Esophagus squamous epithelium (tissue), 5 donors: ENCODE measurements at regions not wholly inside any gene's neighbourhood (a gene's known extent, or its start where the extent isn't known, plus 50 kb on each side); places are given as distances from the start of the nearest gene placed in this dataset.

ENCODE experiments used
- DNase-seq: peaks from one replicate; lab custom pipeline; 2025; lab: John Stamatoyannopoulos, UW
- H3K27ac ChIP-seq, 4 donors: fragments of 200-600 bp; sonication (generic); one replicate each; pipeline ENCODE4 v1.5.1; 2016 to 2019; ENCODE audit warnings: mild to moderate bottlenecking in 1 of 4
- H3K27me3 ChIP-seq, 4 donors: fragments of 200-600 bp; sonication (generic); 1 replicate in 3 of 4; 2 replicates in 1 of 4; pipeline versions ENCODE4 v1.5.1 to v1.6.0; 2017 to 2021; ENCODE audit warnings: antibody characterized with exemption in 1 of 4
- H3K36me3 ChIP-seq, 3 donors: fragments of 200-600 bp; sonication (generic); one replicate each; pipeline ENCODE4 v1.5.1; 2016 to 2019
- H3K4me1 ChIP-seq, 3 donors: fragments of 200-600 bp; sonication (generic); one replicate each; pipeline ENCODE4 v1.5.1; 2017 to 2019
- H3K4me3 ChIP-seq, 4 donors: fragments of 200-600 bp; sonication (generic); 1 replicate in 3 of 4; 2 replicates in 1 of 4; pipeline ENCODE4 v1.5.1; 2016 to 2019; ENCODE audit warnings: mild to moderate bottlenecking in 2 of 4, moderate library complexity in 1 of 4
- H3K9me3 ChIP-seq, 3 donors: fragments of 200-600 bp; sonication (generic); one replicate each; pipeline ENCODE4 v1.5.1; 2016 to 2019
- POLR2A ChIP-seq, 4 donors: fragments of 450-650 bp; IDR thresholded peaks; one replicate each; pipeline ENCODE4 v1.6.1; 2017; ENCODE audit warnings: antibody characterized with exemption in 4 of 4, mild to moderate bottlenecking in 4 of 4, moderate library complexity in 3 of 4
- WGBS, 2 donors: methylation state at CpG; one replicate each; pipeline ENCODE4 v1.1.5; 2018; 5-methylcytosine and 5-hydroxymethylcytosine counted together
- intact Hi-C: fragments of 100-400 bp; cut with DNase I; formaldehyde crosslinking; loops from one replicate; pipeline ENCODE4 v1.15.0; 2022
- TF ChIP-seq, protein P1 (sequence below), 6 experiments: fragments of 450-650 bp in 4 of 6; fragments of 200-600 bp in 2 of 6; sonication (generic) in 2 of 6; IDR thresholded peaks; one replicate each; pipeline ENCODE4 v1.5.1; 2016 to 2019; ENCODE audit warnings: antibody characterized with exemption in 6 of 6, mild to moderate bottlenecking in 4 of 6, moderate library complexity in 4 of 6
- donor health status: DM: yes; HTN: yes; CAD: no.

DNA sequence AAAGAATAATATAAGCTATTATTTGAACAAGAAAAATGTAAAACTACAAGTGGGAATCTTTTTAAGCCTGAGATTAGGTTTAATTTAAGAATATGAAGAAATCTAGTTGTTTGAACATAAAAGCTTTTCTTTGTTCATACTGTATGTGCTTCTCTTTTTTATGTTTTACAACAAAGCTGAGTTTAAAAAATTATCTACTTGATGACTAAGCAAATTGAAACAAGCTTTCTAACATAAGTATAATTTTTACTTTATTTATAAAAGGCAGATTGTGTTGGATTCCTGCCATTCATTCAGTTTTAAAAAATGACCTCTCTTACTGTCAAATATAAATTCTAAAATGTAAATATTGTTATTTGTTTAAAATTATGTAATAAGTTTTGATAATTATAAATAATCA lies 958.2 kb downstream of the DNAJB9 start:
- Histone ChIP-seq H3K36me3 (no peaks in the 10 kb centered on the region), H3K9me3 (no peaks in the 10 kb centered on the region), H3K27ac (no peak overlapping the region), H3K4me1 (no peaks in the 10 kb centered on the region), H3K27me3 (no peaks in the 10 kb centered on the region), H3K4me3 (no peak overlapping the region)
- no peak for TF ChIP-seq POLR2A (IDR thresholded peaks at IDR 0.05)
- TF ChIP-seq, protein P1, sequence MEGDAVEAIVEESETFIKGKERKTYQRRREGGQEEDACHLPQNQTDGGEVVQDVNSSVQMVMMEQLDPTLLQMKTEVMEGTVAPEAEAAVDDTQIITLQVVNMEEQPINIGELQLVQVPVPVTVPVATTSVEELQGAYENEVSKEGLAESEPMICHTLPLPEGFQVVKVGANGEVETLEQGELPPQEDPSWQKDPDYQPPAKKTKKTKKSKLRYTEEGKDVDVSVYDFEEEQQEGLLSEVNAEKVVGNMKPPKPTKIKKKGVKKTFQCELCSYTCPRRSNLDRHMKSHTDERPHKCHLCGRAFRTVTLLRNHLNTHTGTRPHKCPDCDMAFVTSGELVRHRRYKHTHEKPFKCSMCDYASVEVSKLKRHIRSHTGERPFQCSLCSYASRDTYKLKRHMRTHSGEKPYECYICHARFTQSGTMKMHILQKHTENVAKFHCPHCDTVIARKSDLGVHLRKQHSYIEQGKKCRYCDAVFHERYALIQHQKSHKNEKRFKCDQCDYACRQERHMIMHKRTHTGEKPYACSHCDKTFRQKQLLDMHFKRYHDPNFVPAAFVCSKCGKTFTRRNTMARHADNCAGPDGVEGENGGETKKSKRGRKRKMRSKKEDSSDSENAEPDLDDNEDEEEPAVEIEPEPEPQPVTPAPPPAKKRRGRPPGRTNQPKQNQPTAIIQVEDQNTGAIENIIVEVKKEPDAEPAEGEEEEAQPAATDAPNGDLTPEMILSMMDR (IDR thresholded peaks at IDR 0.05): no peak
- no peak for DNase-seq
- intact Hi-C loops: no loop called here

DNA sequence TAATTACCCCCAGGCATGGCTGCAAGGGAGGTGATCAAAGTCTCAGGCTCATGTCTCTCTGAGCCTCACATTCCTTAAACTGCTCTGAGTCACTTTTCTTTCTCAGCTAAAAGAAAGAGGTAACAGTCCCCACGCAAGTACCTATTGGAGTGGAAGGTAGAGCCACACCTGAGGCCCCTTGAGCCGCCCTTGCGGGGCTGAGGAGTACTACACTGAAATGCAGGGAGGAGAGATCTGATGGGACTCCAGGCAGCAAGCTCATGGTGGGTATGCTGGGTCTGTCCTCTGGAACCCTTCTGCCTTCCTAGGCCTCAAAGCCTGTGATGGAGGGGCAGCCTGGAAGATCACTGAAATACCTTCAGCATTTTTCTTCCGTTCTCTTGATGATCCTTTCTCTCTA lies 960.0 kb downstream of the DNAJB9 start:
- no peak for TF ChIP-seq POLR2A (IDR thresholded peaks at IDR 0.05)
- TF ChIP-seq, protein P1 (IDR thresholded peaks at IDR 0.05): no peak
- intact Hi-C loops: no loop called here
- no peaks in the 10 kb centered on the region for H3K27me3 ChIP-seq
- no peak overlapping the region for H3K27ac ChIP-seq
- H3K36me3 ChIP-seq: no peaks in the 10 kb centered on the region
- no peak for DNase-seq
- H3K9me3 ChIP-seq: no peaks in the 10 kb centered on the region
- no peak overlapping the region for H3K4me3 ChIP-seq
- H3K4me1 ChIP-seq: no peaks in the 10 kb centered on the region
- 78 to 94% methylated on average over 3 to 4 of the region's 4 CpGs for WGBS, 2 donors

DNA sequence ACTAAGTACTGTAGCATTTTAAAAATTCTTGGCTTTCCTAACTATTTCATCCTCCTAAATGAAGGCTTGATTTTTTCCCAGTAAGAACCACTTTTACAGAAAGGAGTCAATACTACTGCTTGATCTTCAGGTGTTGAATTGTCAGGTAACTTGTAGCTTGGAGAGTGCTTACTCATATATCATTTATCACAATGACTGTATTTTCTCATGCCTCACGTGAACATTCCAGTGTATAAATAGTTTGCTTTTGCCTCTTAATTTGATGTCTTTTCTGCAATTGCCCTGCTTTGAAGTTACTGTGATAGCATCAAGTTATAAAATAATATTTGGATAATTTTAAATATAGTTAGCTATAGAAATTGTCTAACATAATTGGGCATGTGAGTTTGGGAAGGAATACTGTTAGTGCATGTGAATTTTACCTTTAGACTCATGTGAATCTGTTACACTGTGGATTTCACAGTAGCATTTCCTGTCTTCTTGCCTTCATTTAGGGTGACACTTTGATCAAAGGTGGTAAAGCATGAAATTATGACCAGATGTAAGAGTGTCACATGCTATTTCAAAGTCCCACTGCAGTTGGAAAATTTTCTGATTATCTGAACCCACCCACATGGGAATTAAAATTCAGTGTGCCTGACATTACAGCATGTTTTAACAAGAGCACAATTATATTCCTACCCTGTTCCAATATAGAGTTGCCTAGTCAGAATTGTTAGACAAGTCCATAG lies 962.8 kb downstream of the DNAJB9 start:
- Histone ChIP-seq H3K4me1 (no peaks in the 10 kb centered on the region), H3K4me3 (no peak overlapping the region), H3K36me3 (no peaks in the 10 kb centered on the region), H3K27ac (no peak overlapping the region), H3K27me3 (no peaks in the 10 kb centered on the region), H3K9me3 (no peaks in the 10 kb centered on the region)
- 11 to 24% methylated on average over 1 of the region's 1 CpG for WGBS, 2 donors
- intact Hi-C loops: no loop called here
- TF ChIP-seq, protein P1 (IDR thresholded peaks at IDR 0.05): no peak
- no peak for TF ChIP-seq POLR2A (IDR thresholded peaks at IDR 0.05)
- no peak for DNase-seq

DNA sequence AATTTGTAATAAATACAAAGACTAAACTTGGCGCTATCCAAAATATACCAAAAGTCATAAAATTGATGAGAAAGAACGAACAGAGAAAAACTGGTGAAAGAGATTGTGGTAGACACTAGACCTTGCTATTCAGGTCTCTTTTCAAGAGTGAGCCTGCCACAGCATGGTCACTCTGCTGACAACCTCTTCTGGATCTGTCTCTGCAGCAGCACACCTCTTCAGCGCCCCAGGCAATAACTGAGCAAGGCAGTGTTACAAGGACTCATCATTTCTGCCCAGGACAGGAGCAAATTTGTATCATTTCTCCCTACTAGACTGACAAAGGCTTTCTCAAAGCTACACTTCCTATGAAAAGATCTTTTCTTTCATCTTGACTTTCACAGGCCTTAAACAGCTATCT lies 976.0 kb downstream of the DNAJB9 start:
- Histone ChIP-seq H3K4me3 (no peak overlapping the region), H3K27ac (no peak overlapping the region), H3K27me3 (no peaks in the 10 kb centered on the region), H3K4me1 (no peaks in the 10 kb centered on the region), H3K36me3 (no peaks in the 10 kb centered on the region), H3K9me3 (no peaks in the 10 kb centered on the region)
- TF ChIP-seq, protein P1 (IDR thresholded peaks at IDR 0.05): no peak
- TF ChIP-seq POLR2A (IDR thresholded peaks at IDR 0.05): no peak
- intact Hi-C loops: no loop called here
- WGBS, 2 donors: 32 to 34% methylated on average over 3 of the region's 3 CpGs
- DNase-seq: no peak

DNA sequence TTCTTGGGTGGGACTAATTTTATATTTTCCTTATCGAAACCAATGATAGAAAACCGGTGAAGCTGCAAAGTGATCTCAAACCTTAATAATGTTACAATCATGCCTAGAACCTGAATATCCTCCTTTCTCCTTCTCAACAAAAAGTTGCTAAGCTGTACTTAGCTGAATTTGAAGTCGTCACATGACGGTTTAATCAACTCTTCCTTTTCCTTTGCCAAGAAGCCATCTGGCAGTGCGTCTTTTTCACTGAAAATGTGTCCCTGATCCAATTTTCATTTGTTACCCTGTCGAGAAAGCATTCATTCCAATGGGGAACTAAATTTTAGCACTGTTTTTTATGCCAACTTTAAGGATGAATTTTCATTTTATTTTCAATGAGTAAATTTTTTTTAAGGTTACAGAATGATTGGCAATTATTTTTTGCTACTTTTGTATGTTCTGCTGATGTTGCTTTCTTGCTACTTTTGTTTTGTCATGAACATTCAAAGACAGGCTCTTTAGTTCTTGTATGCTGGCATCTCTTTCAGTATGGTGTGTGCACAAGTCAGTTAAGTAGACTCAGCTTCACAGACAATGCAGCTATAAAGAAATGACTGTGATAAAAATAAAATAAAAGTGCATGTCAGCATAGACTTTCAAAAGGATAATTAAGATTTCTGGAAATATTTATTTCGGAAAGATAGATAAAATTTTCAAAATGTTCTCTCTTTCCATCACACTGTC lies 980.0 kb downstream of the DNAJB9 start:
- H3K9me3 ChIP-seq: no peaks in the 10 kb centered on the region
- 32 to 34% methylated on average over 7 of the region's 7 CpGs for WGBS, 2 donors
- no peaks in the 10 kb centered on the region for H3K4me1 ChIP-seq
- no peaks in the 10 kb centered on the region for H3K36me3 ChIP-seq
- H3K27me3 ChIP-seq: no peaks in the 10 kb centered on the region
- no peak for DNase-seq
- no peak for TF ChIP-seq POLR2A (IDR thresholded peaks at IDR 0.05)
- TF ChIP-seq, protein P1 (IDR thresholded peaks at IDR 0.05): no peak
- no peak overlapping the region for H3K27ac ChIP-seq
- peak overlapping the region in 1 of 4 donors; percentile 14 for H3K4me3 ChIP-seq
- intact Hi-C loops: no loop called here
